Loucy (cell line): ENCODE measurements at regions not wholly inside any gene's neighbourhood (a gene's known extent, or its start where the extent isn't known, plus 50 kb on each side); places are given as distances from the start of the nearest gene placed in this dataset.

Experiments
- H2AFZ ChIP-seq: fragments of 200-600 bp; sonication (generic); 2 replicates; pipeline ENCODE4 v1.6.0; 2016; ENCODE audit warnings: antibody characterized with exemption, mild to moderate bottlenecking, low read length, moderate library complexity
- H3F3A ChIP-seq: fragments of 200-600 bp; 2 replicates; pipeline ENCODE4 v1.6.0; 2016; ENCODE audit warnings: antibody characterized with exemption, low read depth, mild to moderate bottlenecking
- H3K27me3 ChIP-seq: fragments of 200-600 bp; sonication (generic); 2 replicates; pipeline ENCODE4 v1.6.1; 2014; ENCODE audit warnings: low read length, mild to moderate bottlenecking; ENCODE audit not compliant: insufficient read depth, poor library complexity, severe bottlenecking
- H3K36me3 ChIP-seq: fragments of 200-600 bp; sonication (generic); 2 replicates; pipeline ENCODE4 v1.6.1; 2016; ENCODE audit warnings: low read length; ENCODE audit not compliant: insufficient read depth
- H3K4me1 ChIP-seq: fragments of 200-600 bp; sonication (generic); 2 replicates; pipeline ENCODE4 v1.5.1; 2014; ENCODE audit warnings: low read length, mild to moderate bottlenecking; ENCODE audit not compliant: insufficient read depth, poor library complexity, severe bottlenecking
- H3K4me2 ChIP-seq: fragments of 200-600 bp; sonication (generic); 2 replicates; pipeline ENCODE4 v1.6.0; 2014; ENCODE audit warnings: antibody characterized with exemption, low read length, low read depth, mild to moderate bottlenecking; ENCODE audit not compliant: poor library complexity, severe bottlenecking
- H3K4me3 ChIP-seq: fragments of 200-600 bp; sonication (generic); 2 replicates; pipeline ENCODE4 v1.5.1; 2014; ENCODE audit warnings: low read length, mild to moderate bottlenecking, mixed read lengths; ENCODE audit not compliant: poor library complexity, severe bottlenecking
- H3K79me2 ChIP-seq: fragments of 200-600 bp; sonication (generic); 2 replicates; pipeline ENCODE4 v1.6.1; 2014; ENCODE audit warnings: low read length; ENCODE audit not compliant: insufficient read depth
- H3K9ac ChIP-seq: fragments of 200-600 bp; sonication (generic); 2 replicates; pipeline ENCODE4 v1.6.0; 2014; ENCODE audit warnings: mild to moderate bottlenecking, low read depth, low read length, moderate library complexity; ENCODE audit not compliant: poor library complexity, severe bottlenecking
- H3K9me2 ChIP-seq: fragments of 200-600 bp; sonication (generic); replicated peaks from 2 replicates; pipeline ENCODE4 v1.6.1; 2016; ENCODE audit warnings: low read depth, low read length, mixed read lengths
- H3K9me3 ChIP-seq: fragments of 200-600 bp; sonication (generic); 2 replicates; pipeline ENCODE4 v1.6.1; 2014; ENCODE audit warnings: mild to moderate bottlenecking, antibody characterized with exemption, low read length, low read depth; ENCODE audit not compliant: insufficient read depth
- H4K20me1 ChIP-seq: fragments of 200-600 bp; sonication (generic); 2 replicates; pipeline ENCODE4 v1.6.0; 2014; ENCODE audit warnings: antibody characterized with exemption, low read length, mild to moderate bottlenecking; ENCODE audit not compliant: insufficient read depth, poor library complexity, severe bottlenecking
- CTCF ChIP-seq: fragments of 200-600 bp; sonication (generic); conservative IDR thresholded peaks from 2 replicates; pipeline ENCODE4 v1.5.1; 2014; ENCODE audit warnings: mild to moderate bottlenecking, antibody characterized with exemption, low read length
- EZH2phosphoT487 ChIP-seq: fragments of 200-600 bp; IDR thresholded peaks from 2 replicates; pipeline ENCODE4 v1.6.1; 2018; ENCODE audit warnings: antibody characterized with exemption, mild to moderate bottlenecking, moderate library complexity, borderline replicate concordance

DNA sequence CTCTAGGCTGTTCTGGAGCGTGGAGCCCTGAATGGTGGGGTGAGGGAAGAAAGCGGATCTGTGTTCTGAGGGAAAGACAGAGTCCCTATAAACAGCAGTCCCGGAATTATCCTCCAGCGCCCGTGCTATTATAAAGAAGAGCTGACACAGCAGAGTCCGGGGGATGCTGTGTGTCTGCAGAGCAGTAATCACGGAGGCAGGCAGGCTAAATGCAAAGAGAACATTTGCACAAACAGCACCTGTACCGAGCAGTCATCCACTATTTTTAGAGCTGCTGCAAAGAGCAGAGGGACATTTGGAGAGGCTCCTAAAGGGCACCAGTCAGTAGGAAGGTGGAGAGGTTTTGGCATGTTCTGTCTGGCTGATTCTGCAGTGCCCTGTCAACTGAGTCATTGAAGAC lies 293.8 kb upstream of the SLC14A2 start:
- TF ChIP-seq CTCF: no peak
- TF ChIP-seq EZH2phosphoT487: no peak
- H3K9me2 ChIP-seq: no peaks in the 10 kb centered on the region

DNA sequence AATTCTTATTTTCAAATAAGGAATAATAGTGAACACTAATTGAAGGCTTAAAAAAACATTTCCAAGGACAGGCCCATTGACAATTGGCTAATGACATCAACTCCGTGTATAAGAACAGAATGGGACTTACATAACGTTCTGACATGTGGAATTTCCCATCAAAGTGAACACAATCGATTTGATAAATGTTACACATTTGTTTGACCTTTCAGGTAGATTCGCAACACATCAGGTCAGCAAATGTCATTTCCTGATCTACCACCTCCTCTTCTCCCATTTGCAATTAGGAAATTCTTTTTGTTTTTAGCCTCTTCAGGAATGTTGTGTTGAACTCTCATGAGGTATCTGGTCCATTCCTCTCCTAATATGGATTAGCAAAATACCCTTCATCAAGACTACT lies 292.9 kb upstream of the SLC14A2 start:
- no peaks in the 10 kb centered on the region for H3K27me3 ChIP-seq
- no peaks in the 10 kb centered on the region for H3K4me1 ChIP-seq
- TF ChIP-seq EZH2phosphoT487 (no peak), CTCF (no peak)
- no peaks in the 10 kb centered on the region for H3K36me3 ChIP-seq
- no peaks in the 10 kb centered on the region for H3K9me2 ChIP-seq
- H4K20me1 ChIP-seq: no peaks in the 10 kb centered on the region
- no peaks in the 10 kb centered on the region for H3K9me3 ChIP-seq
- no peak overlapping the region for H3K4me2 ChIP-seq
- no peaks in the 10 kb centered on the region for H3K79me2 ChIP-seq
- H3K4me3 ChIP-seq: no peak overlapping the region
- H3F3A ChIP-seq: no peaks in the 10 kb centered on the region
- no peak overlapping the region for H3K9ac ChIP-seq
- no peak overlapping the region for H2AFZ ChIP-seq

More for the DNA sequence above, 293.8 kb upstream of the SLC14A2 start:
- H3K36me3 ChIP-seq: no peaks in the 10 kb centered on the region
- H3K4me1 ChIP-seq: no peaks in the 10 kb centered on the region
- no peaks in the 10 kb centered on the region for H3K9me3 ChIP-seq
- no peaks in the 10 kb centered on the region for H4K20me1 ChIP-seq
- no peak overlapping the region for H3K9ac ChIP-seq
- H3F3A ChIP-seq: no peaks in the 10 kb centered on the region
- H3K79me2 ChIP-seq: no peaks in the 10 kb centered on the region
- H3K4me3 ChIP-seq: no peak overlapping the region
- H3K4me2 ChIP-seq: no peak overlapping the region
- H2AFZ ChIP-seq: no peak overlapping the region
- H3K27me3 ChIP-seq: no peaks in the 10 kb centered on the region

DNA sequence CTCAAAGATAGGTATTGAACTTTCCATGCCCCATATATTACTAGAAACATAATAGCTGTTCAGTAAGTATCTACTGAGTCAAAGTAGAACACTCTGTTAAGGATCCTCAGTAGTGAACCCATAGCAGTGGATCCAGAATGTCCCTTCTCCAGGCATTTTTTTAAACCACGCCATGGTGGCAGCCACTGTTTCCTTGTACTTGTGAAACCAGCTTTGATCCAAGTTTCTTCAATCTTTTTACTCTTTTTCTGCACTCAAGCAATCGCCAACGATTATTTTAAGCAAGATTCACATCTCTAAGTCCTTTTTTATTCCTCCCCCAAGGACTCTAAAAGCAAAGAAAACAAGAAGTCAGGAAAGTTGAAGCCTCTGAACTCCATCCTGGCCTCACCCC lies 291.2 kb upstream of the SLC14A2 start:
- Histone ChIP-seq H3K27me3 (no peaks in the 10 kb centered on the region), H3F3A (no peaks in the 10 kb centered on the region), H3K79me2 (no peaks in the 10 kb centered on the region), H3K4me2 (no peak overlapping the region), H3K4me3 (no peak overlapping the region), H4K20me1 (no peaks in the 10 kb centered on the region), H3K9me2 (no peaks in the 10 kb centered on the region), H3K9me3 (no peaks in the 10 kb centered on the region), H3K9ac (no peak overlapping the region), H3K36me3 (no peaks in the 10 kb centered on the region), H2AFZ (no peak overlapping the region), H3K4me1 (no peaks in the 10 kb centered on the region)
- TF ChIP-seq CTCF (no peak), EZH2phosphoT487 (no peak)
